Activated CD8-positive, alpha-beta memory T cell treated with anti-CD3 and anti-CD28 coated beads for 24 hours (primary cell): ENCODE measurements at regions not wholly inside any gene's neighbourhood (a gene's known extent, or its start where the extent isn't known, plus 50 kb on each side); places are given as distances from the start of the nearest gene placed in this dataset.

Experiments used
- DNase-seq: peaks from one replicate; pipeline ENCODE4 v3.0.0-alpha.2; 2020

DNA sequence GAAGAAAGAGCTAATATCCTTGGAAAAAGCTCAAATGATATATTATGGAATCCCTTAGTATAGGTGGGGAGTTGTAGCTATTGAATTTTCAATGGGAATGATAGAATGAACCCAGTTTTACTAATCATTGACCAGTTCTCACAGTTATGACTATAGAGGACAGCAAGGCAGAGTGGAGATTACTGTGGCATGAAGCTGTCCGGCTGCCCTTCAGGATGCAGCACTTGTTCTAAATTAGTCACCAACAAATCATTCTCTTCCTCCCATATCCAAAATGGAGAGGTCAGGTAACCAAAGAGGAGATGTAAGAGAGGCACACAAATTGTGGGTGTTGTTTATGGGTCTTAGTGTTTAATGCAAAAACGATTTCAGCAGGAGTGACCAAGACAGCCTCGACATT lies 1490.0 kb upstream of the MIR17HG start:
- no peak for DNase-seq

DNA sequence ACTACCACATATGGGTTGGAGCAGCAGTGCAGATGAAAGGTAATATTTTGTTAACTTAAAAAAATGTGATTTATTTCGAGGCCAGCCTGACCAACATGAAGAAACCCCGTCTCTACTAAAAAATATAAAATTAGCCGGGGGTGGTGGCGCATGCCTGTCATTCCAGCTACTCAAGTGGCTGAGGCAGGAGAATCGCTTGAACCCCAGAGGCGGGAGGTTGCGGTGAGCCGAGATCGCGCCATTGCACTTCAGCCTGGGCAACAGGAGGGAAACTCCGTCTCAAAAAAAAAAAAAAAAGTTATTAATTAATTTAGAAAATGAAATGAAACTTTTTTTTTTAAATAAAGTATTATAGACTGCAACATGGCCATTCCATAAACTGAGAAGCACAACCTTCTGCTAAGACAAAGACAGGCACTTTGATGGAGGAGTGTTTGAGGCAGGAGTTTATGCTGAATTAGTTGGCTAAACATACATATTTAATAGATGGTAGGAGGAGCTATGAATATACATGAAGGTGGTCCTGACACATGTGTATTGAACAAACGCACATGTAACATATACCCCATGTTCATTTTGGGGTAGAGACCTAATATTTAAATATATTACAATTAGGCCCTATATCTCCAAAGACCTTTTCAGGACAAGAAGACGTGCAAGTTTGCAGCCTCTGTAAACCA lies 1485.3 kb upstream of the MIR17HG start:
- no peak for DNase-seq

DNA sequence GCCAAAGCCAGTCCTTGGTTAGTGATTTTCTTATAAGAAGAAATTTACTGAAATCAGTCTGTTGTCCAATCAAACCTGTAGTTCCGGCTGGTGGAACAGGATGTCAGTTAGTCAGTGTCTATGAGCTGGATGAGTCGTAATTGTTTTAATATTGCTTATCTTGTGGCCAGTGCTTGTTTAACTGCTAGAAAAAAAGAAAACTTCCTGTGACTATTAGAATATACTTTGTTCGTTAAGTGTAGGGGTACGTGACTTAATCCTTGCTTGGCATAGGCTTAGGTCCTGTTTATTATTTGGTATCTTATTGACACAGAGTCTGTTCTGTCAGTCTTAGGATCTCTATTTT lies 1484.8 kb upstream of the MIR17HG start:
- DNase-seq: no peak

DNA sequence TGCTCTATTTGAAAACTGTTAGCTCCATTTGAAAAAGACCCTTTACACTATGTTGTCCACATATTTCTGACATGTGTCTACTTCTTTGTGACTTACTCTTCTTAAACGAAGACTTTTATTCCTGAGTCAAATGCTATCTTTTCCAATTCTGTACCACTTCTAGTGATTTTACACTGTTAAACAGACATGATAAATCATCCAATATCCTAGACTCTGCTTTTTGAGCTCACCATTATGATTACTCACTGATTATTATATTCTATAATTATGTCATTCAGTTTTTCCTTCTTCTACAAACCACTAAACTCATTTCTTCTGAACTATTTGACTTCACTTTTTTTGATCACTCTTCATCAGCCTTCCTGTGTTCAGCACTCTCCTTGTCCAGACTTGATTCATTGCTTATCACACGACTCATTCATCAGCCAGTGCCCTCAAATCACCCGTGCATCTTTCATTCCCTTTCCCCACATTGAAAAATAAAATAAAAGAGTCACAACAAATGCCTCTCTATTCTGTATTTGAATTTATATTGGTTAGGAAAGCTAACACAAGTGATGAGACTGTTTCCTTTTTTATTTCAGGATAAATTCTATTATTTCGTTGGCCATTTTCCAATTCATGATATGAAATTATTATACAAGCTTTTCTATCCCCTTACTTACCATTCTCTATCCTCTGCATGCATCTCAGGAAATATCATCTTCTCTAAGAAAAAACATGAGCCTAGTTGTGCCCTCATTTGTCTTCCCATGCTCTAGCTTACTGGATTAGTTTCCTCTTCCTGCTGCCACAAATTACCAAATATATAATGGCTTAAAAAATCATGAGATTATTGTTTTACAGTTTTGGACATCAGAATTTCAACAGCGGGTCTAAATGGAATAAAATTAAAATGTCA lies 1482.1 kb upstream of the MIR17HG start:
- no peak for DNase-seq

DNA sequence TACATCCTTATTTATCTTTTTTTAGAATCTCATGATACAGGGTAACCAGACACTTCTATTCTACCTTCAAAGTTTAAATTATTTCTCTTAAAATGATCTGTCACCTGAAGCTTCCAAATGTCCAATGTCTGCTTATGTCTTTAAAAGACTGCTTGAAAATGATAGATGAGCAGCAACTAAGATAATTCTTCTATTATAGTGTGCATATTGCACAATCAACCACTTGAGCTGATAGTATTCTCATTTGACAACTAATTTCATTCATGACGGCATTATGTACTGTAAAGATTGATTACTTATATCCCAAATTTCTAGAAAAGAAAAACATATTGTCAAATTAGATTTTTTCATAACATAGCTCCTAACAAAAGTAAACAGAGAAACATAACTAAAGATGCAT lies 1478.2 kb upstream of the MIR17HG start:
- no peak for DNase-seq

DNA sequence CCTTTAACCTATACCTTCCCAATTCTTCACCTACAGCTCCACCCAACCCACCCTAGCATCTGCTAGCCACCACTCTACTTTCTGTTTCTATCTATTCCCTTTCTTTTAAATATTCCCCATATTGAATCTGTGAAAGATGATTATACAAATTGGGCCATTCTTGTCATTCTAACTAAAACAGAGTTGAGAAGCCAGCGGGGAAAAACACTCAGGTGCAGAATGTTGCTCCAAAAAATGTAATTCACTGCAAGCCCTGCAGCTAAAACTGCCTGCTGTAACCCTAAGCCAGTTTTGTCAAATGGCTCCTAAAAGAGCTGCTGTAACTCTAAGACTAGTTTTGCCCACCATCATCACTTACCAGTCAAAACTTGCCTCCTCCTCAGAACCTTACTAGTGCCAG lies 1468.6 kb upstream of the MIR17HG start:
- DNase-seq: no peak

DNA sequence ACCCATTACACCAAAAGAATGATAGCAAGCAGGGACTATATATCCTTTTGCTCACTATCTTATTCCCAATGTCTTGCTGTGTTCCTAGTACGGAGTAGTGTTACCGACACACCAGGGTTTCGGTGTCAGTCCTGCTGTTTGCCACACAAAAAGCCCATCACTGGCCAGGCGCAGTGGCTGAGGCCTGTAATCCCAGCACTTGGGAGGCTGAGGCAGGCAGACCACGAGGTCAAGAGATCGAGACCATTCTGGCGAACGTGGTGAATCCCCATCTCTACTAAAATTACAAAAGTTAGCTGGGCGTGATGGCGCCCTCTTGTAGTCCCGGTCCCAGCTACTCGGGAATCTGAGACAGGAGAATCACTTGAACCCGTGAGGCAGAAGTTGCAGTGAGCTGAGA lies 1467.3 kb upstream of the MIR17HG start:
- no peak for DNase-seq

DNA sequence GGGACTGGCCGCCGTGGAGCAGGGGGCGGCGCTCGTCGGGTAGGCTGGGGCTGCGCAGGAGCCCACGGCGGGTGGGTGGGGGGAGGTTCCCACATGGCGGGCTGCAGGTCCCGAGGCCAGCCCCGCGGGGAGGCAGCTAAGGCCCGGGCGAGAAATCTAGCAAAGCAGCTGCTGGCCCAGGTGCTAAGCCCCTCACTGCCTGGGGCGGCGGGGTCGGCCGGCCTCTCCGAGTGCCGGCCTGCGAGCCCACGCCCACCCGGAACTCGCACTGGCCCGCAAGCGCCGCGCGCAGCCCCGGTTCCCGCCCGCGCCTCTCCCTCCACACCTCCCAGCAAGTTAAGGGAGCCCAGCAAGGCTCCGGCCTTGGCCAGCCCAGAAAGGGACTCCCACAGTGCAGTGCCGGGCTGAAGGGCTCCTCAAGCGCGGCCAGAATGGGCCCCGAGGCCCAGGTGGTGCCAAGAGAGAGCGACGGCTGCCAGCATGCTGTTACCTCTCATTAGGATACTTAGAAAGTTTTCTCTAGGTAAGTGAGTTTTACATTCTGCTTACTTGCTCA lies 1463.5 kb upstream of the MIR17HG start:
- no peak for DNase-seq

DNA sequence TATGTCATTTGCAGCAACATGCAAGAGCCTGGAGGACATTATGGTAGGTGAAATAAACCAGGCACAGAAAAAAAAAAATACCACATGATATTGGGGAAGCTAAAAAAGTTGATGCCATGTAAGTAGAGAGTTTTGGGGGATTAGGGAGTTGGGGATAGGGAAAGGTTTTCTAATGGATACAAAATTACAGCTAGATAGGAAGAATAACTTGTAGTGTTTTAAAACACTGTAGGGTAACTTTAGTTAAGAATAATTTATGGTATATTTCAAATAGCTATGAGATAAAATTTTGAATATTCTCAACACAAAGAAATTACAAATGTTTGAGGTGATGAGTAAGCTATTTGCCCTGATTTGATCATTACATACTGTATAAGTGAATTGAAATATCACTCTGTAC lies 1456.7 kb upstream of the MIR17HG start:
- DNase-seq: no peak

DNA sequence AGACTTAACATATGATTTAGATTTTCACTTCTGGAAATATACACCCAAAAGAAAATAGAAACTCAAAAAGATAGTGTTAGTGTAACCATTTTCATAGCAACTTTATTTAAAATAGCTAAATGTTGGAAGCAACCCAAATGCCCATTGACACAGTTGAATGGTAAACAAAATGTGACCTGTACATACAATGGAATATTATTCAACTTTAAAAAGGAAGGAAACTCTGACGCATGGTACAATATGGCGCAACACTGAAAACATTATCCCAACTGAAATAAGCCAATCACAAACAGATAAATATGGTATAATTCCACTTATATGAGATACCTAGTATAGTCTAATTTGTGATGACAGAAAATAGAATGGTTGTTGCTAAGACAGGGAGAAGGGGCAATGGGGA lies 1456.1 kb upstream of the MIR17HG start:
- DNase-seq: no peak

DNA sequence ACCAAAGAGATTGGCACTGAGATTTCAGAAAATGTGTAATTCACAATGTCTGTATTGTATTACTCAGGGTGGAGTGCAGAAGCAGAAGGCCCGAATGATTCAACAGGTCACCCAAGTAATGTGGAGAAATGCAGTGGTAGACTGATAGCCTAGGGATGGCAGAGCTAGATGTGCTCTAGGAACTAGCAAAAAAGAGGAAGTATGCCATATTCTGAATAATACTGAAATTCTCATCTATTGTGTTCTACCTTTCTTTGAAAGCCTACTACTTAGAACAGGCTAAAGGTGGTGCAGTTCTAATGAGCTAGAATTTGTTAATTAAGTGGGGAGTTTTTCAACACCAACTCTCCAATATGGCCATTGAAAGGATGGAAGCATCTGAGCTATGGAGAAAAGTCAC lies 1449.8 kb upstream of the MIR17HG start:
- no peak for DNase-seq

DNA sequence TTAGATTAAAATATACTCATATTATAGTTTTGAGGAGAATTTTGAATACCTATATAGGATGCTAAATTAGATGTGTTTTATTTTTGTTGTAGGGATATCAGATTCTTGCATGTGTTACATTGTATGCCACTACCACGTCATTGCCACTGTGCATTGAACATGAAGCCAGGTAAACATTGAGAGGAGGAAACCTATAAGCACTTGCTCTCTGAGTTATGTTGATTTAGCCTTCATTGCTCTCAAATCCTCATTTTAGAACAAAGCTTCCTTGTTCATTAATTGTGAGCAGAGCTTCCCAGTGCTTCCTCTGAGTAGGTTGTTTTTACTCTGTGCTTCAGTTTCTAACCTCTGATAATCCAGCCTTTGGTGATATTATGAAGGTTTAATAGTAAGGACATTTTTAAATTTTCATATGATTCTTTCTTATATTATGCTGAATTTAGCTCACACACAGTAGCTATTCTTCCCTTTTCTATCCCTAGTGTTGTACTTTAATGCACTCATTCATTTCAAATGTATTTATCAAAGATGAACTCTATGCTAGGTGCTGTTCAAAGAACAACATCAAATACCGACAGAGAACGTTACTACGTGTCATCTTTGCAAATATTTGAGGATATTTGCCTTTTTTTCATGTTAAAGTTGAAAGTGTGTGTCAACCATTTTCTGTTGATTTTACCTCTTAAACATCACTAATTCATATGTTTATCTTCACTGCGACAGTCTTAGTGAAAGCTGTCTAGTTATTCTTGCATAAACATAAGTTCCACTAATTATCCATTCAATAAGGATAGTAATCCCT lies 1448.0 kb upstream of the MIR17HG start:
- no peak for DNase-seq

DNA sequence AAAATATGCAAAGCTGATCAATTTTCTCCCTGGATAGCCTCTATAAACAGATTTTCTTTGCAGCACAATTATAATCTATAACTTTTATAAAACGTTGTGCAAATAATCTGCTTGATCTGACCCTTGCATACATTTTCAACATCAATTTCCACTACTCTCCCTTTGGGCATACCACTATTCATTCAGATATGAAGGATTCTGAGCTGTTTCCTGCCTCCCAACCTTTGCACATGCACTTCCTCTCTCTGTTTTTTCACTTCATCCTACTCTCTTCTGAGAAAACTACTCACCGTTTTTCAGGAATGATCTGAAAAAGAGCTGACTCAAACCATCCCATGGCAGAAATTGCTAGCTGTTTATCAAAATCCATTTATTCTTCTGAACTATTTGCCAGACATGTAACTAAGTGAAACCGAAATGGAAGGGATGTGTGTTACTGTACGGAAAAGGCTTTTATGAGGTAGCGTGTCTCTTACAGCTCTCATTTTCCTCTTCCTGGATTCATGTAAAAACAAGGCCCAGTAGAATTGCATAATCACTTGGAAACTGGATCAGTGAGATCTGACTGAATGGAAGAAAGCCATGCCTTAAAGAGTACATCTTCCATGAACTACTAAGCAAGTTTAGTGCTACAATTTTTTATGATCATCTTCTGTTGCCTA lies 1447.3 kb upstream of the MIR17HG start:
- no peak for DNase-seq

DNA sequence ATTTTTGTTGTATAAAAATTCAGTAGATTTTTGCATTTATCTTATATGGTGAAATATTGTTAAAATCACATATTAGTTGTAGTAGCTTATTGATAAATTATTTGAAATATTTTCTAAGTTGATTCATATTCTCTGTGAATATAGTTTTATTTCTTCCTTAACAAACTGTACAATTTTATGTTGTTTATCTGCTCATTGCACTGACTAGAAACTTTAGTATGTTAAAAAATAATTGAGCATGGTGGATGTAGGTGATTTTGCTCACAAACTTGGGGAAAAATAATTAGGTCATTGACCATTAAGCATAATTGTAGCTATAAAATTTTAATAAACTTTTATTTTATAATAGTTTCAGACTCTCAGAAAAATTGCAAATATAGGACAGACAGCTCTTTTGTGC lies 1445.3 kb upstream of the MIR17HG start:
- no peak for DNase-seq

DNA sequence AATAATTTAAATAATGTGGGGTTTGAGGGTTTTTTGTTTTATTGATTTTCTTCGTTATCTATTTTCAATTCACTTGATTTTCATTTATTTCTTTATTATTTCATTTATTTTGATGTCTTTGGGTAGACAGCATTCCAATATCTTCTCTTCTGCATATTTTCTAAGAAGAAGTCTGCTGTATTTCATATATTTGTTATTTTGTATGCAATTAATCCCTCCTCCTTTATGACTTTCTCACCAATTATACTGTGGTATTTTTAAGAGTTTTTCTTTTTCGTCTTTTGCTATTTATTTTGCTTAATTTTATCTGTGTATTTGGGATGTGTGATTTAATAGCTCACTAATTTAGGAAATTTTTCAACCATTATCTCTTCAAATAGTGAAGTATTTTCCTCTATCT lies 1444.4 kb upstream of the MIR17HG start:
- no peak for DNase-seq

DNA sequence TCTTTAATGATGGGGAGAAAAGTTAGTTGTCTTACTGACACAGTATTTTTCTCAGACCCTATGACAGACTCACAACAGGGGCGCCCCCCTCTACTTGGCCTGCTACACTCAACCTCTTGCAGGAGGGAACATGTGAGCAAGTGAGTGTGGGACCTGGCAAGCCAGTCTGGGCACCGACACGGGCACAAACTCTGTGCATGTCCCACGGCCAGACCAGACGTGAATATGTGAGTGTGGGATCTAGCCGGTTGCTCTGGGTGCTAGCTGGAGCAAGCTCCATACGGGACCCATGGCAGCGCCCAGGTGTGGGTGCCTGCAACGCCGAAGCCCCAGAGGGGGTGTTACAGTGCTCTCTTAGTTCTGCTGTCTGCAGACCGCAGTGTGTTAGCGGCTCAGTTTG lies 1437.3 kb upstream of the MIR17HG start:
- DNase-seq: no peak

DNA sequence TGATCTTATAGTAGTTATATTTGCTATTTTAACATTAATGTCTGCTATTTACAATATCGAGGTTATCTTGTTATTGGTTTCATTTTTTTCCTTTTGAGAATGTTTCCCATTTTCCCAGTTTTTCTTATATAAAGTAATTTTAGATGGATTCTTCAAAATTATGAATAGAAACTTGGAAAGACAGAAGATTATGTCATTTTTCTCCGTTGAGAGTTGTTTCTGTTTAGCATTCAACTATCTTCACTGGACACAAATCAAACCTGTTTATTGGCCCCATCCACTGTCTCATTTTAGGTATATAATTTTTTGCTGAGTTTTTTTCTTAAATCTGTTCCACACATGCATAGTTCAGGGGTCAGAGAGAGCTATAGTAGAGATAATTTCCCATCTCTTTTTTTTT lies 1430.9 kb upstream of the MIR17HG start:
- no peak for DNase-seq

DNA sequence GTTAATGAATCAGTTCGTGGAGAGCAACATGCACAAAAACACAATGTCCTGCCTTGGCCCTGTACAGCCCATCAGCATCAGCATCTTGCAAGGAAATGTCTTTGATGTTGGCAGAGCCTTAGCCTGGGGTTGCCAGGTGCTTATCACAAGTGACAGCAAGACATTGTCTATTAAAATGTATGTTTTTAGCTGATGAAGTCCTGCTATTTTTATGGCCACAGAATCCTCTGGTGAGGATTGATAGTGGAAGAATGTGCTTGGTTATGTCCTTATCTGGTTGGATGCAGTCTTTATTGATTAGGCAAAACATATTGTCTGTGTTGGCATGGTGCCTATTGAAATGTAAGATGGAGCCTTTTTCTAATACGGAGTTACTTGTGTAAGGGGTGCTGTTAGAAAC lies 1427.0 kb upstream of the MIR17HG start:
- no peak for DNase-seq

DNA sequence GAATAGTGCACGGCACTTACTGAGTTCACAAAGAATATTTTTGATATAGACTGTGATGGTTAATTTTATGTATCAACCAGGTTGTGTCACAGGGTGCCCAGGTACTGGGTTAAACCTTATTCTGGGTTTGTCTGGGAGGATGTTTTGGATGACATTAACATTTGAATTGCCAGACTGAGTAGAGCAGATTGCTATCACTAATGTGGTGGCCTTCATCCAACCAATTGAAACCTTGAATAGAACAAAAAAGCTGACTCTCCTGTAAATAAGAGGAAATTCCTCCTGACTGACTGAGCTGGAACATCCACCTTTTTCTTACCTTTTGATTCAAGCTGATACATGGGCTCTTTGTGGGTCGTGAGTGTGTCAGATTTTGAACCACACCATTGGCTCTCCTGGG lies 1424.4 kb upstream of the MIR17HG start:
- no peak for DNase-seq

DNA sequence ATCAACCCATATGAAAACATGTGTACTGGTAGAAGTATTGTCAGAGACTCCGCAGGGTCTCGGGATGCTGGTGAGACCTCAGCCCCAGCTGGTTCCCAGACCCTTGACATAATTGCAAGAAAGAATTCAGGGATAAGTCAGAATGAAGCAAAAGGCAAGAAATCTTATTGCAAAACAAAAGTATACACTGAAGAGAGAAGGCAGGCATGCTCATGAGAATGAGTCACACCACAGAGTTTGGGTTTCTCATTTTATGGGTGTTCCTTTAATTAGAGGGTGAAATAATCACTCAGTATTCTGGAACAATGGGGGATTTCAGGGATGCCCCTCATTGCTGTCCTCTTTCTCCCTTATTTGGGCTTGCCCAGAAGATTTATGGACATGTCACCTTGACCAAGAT lies 1423.8 kb upstream of the MIR17HG start:
- DNase-seq: no peak

DNA sequence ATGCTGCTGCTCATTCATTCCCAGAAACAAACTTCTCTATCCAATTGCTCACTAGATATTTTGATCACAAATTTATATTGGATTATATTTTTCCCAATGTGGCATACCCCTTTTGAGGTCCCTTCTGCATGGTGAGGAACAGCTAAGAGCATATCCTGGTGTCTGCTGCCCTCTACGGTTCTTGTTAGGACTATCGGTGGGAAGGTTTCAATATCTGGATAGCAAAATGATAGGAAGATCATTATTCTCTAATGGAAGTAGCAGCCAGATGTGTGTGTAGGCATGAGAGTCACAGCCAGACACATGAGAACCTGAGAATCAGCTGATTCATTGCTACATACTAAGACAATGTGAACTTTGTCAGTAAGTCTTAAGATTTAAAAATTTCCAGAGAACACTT lies 1422.4 kb upstream of the MIR17HG start:
- no peak for DNase-seq

DNA sequence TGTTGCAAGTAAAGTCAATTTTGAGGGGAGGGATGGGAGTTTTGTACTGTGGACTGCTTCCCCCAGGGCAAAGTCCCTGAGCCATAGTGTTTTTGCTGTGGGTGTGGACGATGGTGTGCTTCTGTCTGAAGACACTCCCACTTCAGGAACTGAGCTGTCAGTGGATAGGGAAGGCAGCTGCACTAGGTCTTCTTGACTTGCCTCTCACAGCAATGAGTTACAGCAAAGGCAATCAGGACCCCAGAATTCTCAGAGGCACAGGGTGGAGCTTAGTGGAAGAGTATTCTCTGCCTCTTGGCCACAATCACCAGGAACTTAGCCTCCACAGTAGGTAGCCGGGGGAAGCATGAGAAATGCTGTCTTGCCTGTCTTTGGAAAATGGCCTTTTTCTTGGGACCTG lies 1416.6 kb upstream of the MIR17HG start:
- DNase-seq: no peak

DNA sequence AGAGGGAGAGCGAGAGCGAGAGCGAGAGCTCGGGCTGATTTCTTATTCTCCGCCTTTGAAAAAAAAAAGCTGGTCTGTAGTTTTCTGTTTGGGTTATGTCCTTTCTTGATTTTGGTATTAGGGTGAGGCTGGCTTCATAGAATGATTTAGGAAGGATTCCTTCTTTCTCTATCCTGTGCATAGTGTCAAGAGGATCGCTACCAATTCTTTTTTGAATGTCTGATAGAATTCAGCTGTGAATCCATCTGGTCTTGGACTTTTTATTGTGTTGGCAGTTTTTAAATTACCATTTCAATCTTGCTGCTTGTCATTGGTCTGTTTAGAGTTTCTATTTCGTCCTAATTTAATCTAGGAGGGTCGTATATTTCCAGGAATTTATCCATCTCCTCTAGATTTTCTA lies 1414.6 kb upstream of the MIR17HG start:
- no peak for DNase-seq
